Esophagus muscularis mucosa (tissue), 4 donors: ENCODE measurements at regions not wholly inside any gene's neighbourhood (a gene's known extent, or its start where the extent isn't known, plus 50 kb on each side); places are given as distances from the start of the nearest gene placed in this dataset.

Experiments used
- DNase-seq: peaks from one replicate; pipeline ENCODE4 v3.0.0-alpha.2; 2017; ENCODE audit errors: extremely low spot score
- H3K27ac ChIP-seq, 4 donors: fragments of 200-600 bp; sonication (generic); replicated peaks in 1 of 4; 1 replicate in 3 of 4; 2 replicates in 1 of 4; pipeline ENCODE4 v1.5.1; 2016 to 2019; ENCODE audit warnings: mild to moderate bottlenecking in 1 of 4
- H3K27me3 ChIP-seq, 4 donors: fragments of 200-600 bp; sonication (generic); one replicate each; pipeline versions ENCODE4 v1.5.1 to v1.6.0; 2016 to 2019
- H3K36me3 ChIP-seq, 4 donors: fragments of 200-600 bp; sonication (generic); one replicate each; pipeline ENCODE4 v1.5.1; 2016 to 2019
- H3K4me1 ChIP-seq, 4 donors: fragments of 200-600 bp; sonication (generic); one replicate each; pipeline ENCODE4 v1.5.1; 2016 to 2019
- H3K4me3 ChIP-seq, 4 donors: fragments of 200-600 bp; sonication (generic); 1 replicate in 2 of 4; 2 replicates in 2 of 4; pipeline ENCODE4 v1.5.1; 2016 to 2019; ENCODE audit warnings: mild to moderate bottlenecking in 4 of 4, moderate library complexity in 1 of 4
- H3K9me3 ChIP-seq, 4 donors: fragments of 200-600 bp; sonication (generic); 1 replicate in 3 of 4; 2 replicates in 1 of 4; pipeline ENCODE4 v1.5.1; 2016 to 2019
- EP300 ChIP-seq: sonication (generic); formaldehyde crosslinking; IDR thresholded peaks from one replicate; pipeline ENCODE4 v1.6.1; 2017; ENCODE audit warnings: antibody characterized with exemption
- POLR2A ChIP-seq: fragments of 450-650 bp; IDR thresholded peaks from one replicate; pipeline ENCODE4 v1.6.1; 2017; ENCODE audit warnings: antibody characterized with exemption, moderate library complexity, mild to moderate bottlenecking, low read depth
- POLR2AphosphoS5 ChIP-seq, 2 donors: sonication (generic); formaldehyde crosslinking; IDR thresholded peaks; one replicate each; pipeline ENCODE4 v1.6.1; 2017; ENCODE audit warnings: antibody characterized with exemption in 2 of 2
- WGBS: methylation state at CpG from one replicate; pipeline ENCODE4 v1.1.5; 2018; 5-methylcytosine and 5-hydroxymethylcytosine counted together
- intact Hi-C: fragments of 100-400 bp; cut with DNase I; formaldehyde crosslinking; loops from one replicate; pipeline ENCODE4 v1.15.1; 2023
- TF ChIP-seq, protein P1 (sequence below), 3 experiments: fragments of 200-600 bp in 2 of 3; fragments of 450-650 bp in 1 of 3; sonication (generic) in 2 of 3; IDR thresholded peaks; one replicate each; pipeline ENCODE4 v1.5.1; 2017 to 2019; ENCODE audit warnings: antibody characterized with exemption in 3 of 3, mild to moderate bottlenecking in 2 of 3, moderate library complexity in 1 of 3

DNA sequence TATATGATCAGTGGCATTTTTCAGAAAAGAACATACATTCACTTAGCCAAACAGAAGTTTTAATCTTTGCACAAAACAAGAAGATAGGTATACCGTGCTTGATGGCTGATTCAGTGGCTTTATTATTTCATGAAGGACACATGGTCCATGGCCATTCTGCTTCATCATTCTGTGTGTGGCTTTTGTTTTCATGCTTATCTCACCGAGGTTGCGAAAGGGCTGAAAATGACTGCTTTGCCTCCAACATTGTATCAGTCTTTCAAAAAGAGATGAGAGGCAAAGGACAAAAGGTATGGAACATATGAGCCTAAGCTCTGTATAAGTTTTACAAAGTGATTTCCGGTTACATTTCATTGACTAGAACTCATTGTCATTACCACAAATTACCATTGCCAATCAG is 541.1 kb downstream of the RAB28 start:
- Histone ChIP-seq H3K36me3 (no peaks in the 10 kb centered on the region), H3K4me3 (no peak overlapping the region), H3K9me3 (no peaks in the 10 kb centered on the region), H3K27me3 (no peaks in the 10 kb centered on the region), H3K4me1 (no peaks in the 10 kb centered on the region), H3K27ac (no peak overlapping the region)
- intact Hi-C loops = no loop called here
- no peak for TF ChIP-seq POLR2A
- TF ChIP-seq EP300 = no peak
- TF ChIP-seq, protein P1, sequence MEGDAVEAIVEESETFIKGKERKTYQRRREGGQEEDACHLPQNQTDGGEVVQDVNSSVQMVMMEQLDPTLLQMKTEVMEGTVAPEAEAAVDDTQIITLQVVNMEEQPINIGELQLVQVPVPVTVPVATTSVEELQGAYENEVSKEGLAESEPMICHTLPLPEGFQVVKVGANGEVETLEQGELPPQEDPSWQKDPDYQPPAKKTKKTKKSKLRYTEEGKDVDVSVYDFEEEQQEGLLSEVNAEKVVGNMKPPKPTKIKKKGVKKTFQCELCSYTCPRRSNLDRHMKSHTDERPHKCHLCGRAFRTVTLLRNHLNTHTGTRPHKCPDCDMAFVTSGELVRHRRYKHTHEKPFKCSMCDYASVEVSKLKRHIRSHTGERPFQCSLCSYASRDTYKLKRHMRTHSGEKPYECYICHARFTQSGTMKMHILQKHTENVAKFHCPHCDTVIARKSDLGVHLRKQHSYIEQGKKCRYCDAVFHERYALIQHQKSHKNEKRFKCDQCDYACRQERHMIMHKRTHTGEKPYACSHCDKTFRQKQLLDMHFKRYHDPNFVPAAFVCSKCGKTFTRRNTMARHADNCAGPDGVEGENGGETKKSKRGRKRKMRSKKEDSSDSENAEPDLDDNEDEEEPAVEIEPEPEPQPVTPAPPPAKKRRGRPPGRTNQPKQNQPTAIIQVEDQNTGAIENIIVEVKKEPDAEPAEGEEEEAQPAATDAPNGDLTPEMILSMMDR (IDR thresholded peaks at IDR 0.05) = no peak
- no peak for TF ChIP-seq POLR2AphosphoS5 (IDR thresholded peaks at IDR 0.05)
- WGBS = 94% methylated on average over 4 of the region's 4 CpGs
- no peak for DNase-seq

DNA sequence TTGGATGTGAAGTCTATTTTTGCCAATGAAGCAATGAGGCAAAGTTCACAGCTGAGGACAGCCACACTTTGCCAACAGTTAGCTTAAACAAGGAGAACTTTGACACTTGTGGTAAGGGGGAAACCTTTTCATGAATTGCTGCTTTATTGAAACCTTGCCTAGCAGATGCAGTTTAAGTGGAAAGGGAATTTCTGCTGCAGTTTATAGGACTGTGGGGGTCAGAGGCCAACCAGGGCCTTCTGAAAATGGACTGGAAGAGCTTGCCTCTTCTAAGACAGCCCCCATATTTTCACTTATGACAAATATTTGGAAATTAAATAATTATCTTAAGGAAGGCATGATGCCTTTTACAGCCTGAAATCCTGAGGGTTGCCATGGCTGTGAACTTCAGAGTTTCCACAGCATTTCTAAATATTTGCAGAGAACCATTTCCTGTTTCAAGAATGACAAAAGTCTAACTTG is 550.3 kb downstream of the RAB28 start:
- Histone ChIP-seq H3K4me1 (no peaks in the 10 kb centered on the region), H3K27ac (no peak overlapping the region), H3K27me3 (no peaks in the 10 kb centered on the region), H3K4me3 (no peak overlapping the region), H3K9me3 (peaks cover 0 to 3% (median 0%) of the 10 kb centered on the region in 4 donors), H3K36me3 (no peaks in the 10 kb centered on the region)
- DNase-seq = no peak
- TF ChIP-seq POLR2AphosphoS5 (IDR thresholded peaks at IDR 0.05) (no peak), POLR2A (no peak), EP300 (no peak)
- TF ChIP-seq, protein P1 (IDR thresholded peaks at IDR 0.05) = no peak
- intact Hi-C loops = no loop called here

DNA sequence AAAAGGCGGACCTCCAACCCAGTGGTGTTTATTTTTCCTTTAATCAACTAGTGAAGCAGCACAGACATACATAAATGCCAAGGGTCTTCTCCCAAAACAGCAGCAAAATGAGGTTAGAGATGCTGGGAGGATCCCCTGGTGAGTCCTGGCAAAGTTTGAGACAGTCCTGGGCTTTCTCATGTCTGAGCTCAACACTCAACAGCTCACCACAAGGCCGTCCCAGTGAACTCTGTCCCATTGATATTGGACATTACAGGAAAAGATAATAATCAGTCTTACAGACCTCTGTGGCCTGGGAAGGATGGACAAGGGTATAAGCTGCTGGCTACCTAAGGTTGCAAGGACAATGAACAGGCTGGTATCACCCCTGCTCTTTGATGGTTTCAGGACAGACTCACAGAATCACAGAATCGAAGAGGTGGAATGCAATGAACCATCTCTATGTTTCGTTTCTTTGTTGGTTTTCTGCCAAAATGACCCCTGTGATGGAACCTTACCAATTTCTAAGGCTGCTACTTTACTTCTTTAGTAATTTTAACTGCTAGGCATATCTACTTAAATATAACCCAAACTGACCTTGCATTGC is 551.8 kb downstream of the RAB28 start:
- no peaks in the 10 kb centered on the region for H3K27me3 ChIP-seq
- no peaks in the 10 kb centered on the region for H3K4me1 ChIP-seq
- DNase-seq = no peak
- no peak overlapping the region for H3K27ac ChIP-seq
- TF ChIP-seq EP300 (no peak), POLR2A (no peak), POLR2AphosphoS5 (IDR thresholded peaks at IDR 0.05) (no peak)
- TF ChIP-seq, protein P1 (IDR thresholded peaks at IDR 0.05) = no peak
- H3K4me3 ChIP-seq = no peak overlapping the region
- H3K9me3 ChIP-seq = peaks cover 0 to 3% (median 0%) of the 10 kb centered on the region in 4 donors
- 57% methylated on average over 4 of the region's 4 CpGs for WGBS
- intact Hi-C loops = no loop called here
- no peaks in the 10 kb centered on the region for H3K36me3 ChIP-seq

DNA sequence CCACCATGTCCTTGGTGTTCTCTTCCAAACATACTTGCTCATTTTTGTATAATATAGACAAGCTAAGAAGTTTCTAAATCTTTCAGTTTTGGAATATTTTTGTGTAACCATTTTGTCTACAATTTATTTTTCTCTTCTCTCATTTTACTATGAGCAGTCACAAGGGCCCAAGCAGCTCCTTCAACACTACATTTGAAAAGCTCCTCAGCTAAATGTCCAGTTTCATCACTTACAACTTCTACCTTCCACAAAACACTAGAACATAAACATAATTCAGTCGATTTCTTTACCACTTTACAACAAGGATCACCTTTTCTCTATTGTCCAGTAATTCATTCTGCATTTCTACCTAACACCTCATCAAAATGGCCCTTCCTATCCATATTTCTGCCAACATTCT is 554.4 kb downstream of the RAB28 start:
- Histone ChIP-seq H3K9me3 (peaks cover 0 to 3% (median 0%) of the 10 kb centered on the region in 4 donors), H3K4me1 (no peaks in the 10 kb centered on the region), H3K36me3 (no peaks in the 10 kb centered on the region), H3K27me3 (no peaks in the 10 kb centered on the region), H3K27ac (no peak overlapping the region), H3K4me3 (no peak overlapping the region)
- intact Hi-C loops = no loop called here
- no peak for DNase-seq
- TF ChIP-seq POLR2AphosphoS5 (IDR thresholded peaks at IDR 0.05) (no peak), POLR2A (no peak), EP300 (no peak)
- TF ChIP-seq, protein P1 (IDR thresholded peaks at IDR 0.05) = no peak
- 77% methylated on average over 1 of the region's 1 CpG for WGBS

DNA sequence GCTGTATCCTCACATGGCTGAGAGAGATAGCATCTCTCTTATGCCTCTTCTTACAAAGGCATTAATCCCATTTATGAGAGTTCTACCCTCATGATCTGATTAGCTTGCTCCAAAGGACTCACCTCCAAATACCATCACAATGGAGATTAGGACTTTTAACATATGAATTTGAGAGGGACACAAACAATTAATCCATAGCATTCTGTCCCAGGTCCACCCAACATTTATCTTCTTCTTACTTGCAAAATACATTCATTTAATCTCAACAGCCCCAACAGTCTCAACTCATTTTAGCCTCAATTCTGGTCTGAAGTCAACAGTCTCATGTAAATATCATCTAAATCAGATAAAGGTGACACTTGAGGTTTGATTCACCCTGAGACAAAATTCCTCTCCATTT is 555.4 kb downstream of the RAB28 start:
- H3K27ac ChIP-seq = no peak overlapping the region
- H3K36me3 ChIP-seq = no peaks in the 10 kb centered on the region
- TF ChIP-seq POLR2AphosphoS5 (IDR thresholded peaks at IDR 0.05) (no peak), POLR2A (no peak), EP300 (no peak)
- TF ChIP-seq, protein P1 (IDR thresholded peaks at IDR 0.05) = no peak
- H3K27me3 ChIP-seq = no peaks in the 10 kb centered on the region
- intact Hi-C loops = no loop called here
- peaks cover 0 to 3% (median 0%) of the 10 kb centered on the region in 4 donors for H3K9me3 ChIP-seq
- H3K4me3 ChIP-seq = no peak overlapping the region
- DNase-seq = no peak
- H3K4me1 ChIP-seq = no peaks in the 10 kb centered on the region
